GM23248 (cell line): ENCODE measurements at regions not wholly inside any gene's neighbourhood (a gene's known extent, or its start where the extent isn't known, plus 50 kb on each side); places are given as distances from the start of the nearest gene placed in this dataset.

Experiments used
- DNase-seq: peaks from one replicate; pipeline ENCODE4 v3.0.0-alpha.2; 2015
- H2AFZ ChIP-seq: fragments of 200-600 bp; sonication (generic); 2 replicates; pipeline ENCODE4 v1.6.1; 2016; ENCODE audit warnings: antibody characterized with exemption
- H3F3A ChIP-seq: fragments of 200-600 bp; sonication (generic); 2 replicates; pipeline ENCODE4 v1.6.1; 2016; ENCODE audit warnings: mild to moderate bottlenecking, antibody characterized with exemption, mixed run types; ENCODE audit not compliant: insufficient read depth
- H3K27ac ChIP-seq: fragments of 200-600 bp; sonication (generic); 2 replicates; pipeline ENCODE4 v1.5.1; 2016; ENCODE audit warnings: mild to moderate bottlenecking
- H3K27me3 ChIP-seq: fragments of 200-600 bp; sonication (generic); replicated peaks from 2 replicates; pipeline ENCODE4 v1.6.1; 2016; ENCODE audit warnings: mild to moderate bottlenecking; ENCODE audit not compliant: insufficient read depth
- H3K36me3 ChIP-seq: fragments of 200-600 bp; sonication (generic); 2 replicates; pipeline ENCODE4 v1.6.1; 2016; ENCODE audit warnings: low read depth, mild to moderate bottlenecking
- H3K4me1 ChIP-seq: fragments of 200-600 bp; sonication (generic); 2 replicates; pipeline ENCODE4 v1.6.1; 2016; ENCODE audit warnings: mild to moderate bottlenecking; ENCODE audit not compliant: insufficient read depth
- H3K4me2 ChIP-seq: fragments of 200-600 bp; sonication (generic); one replicate; pipeline ENCODE4 v1.6.1; 2016; ENCODE audit warnings: mild to moderate bottlenecking; ENCODE audit not compliant: unreplicated experiment
- H3K4me3 ChIP-seq: fragments of 200-600 bp; sonication (generic); 2 replicates; pipeline ENCODE4 v1.5.1; 2016; ENCODE audit warnings: mild to moderate bottlenecking
- H3K79me2 ChIP-seq: fragments of 200-600 bp; sonication (generic); 2 replicates; pipeline ENCODE4 v1.6.1; 2016; ENCODE audit warnings: mild to moderate bottlenecking; ENCODE audit not compliant: insufficient read depth
- H3K9ac ChIP-seq: fragments of 200-600 bp; sonication (generic); 2 replicates; pipeline ENCODE4 v1.6.1; 2016; ENCODE audit warnings: mild to moderate bottlenecking
- H3K9me2 ChIP-seq: fragments of 200-600 bp; sonication (generic); 2 replicates; pipeline ENCODE4 v1.6.1; 2016; ENCODE audit warnings: mixed run types, mild to moderate bottlenecking, moderate library complexity; ENCODE audit not compliant: insufficient read depth
- H3K9me3 ChIP-seq: fragments of 200-600 bp; sonication (generic); one replicate; pipeline ENCODE4 v1.6.1; 2017; ENCODE audit warnings: low read depth
- H4K20me1 ChIP-seq: fragments of 200-600 bp; sonication (generic); 2 replicates; pipeline ENCODE4 v1.6.0; 2016; ENCODE audit not compliant: insufficient read depth
- EZH2 ChIP-seq: fragments of 200-600 bp; sonication (generic); IDR thresholded peaks from 2 replicates; pipeline ENCODE4 v1.6.1; 2018; ENCODE audit warnings: antibody characterized with exemption, mild to moderate bottlenecking; ENCODE audit not compliant: insufficient read depth, poor library complexity, severe bottlenecking
- EZH2phosphoT487 ChIP-seq: fragments of 200-600 bp; sonication (generic); IDR thresholded peaks from 2 replicates; pipeline ENCODE4 v1.6.1; 2018; ENCODE audit warnings: antibody characterized with exemption, moderate library complexity, mild to moderate bottlenecking, low read depth; ENCODE audit not compliant: insufficient read depth
- WGBS, 2 experiments: methylation state at CpG; one replicate each; pipeline ENCODE4 v1.1.6; 2015 to 2017; ENCODE audit warnings: low lambda C conversion rate in 2 of 2, low coverage in 1 of 2; ENCODE audit errors: missing lambda C conversion rate in 2 of 2; 5-methylcytosine and 5-hydroxymethylcytosine counted together
- in situ Hi-C: fragments of 300-500 bp; cut with MboI; formaldehyde crosslinking; loops from 2 replicates; pipeline ENCODE4 v1.15.0; 2020

GRCh38 chr1:87398641-87399040 lies 70.0 kb downstream of the LMO4 start:
- TF ChIP-seq EZH2phosphoT487: no peak
- no peak for TF ChIP-seq EZH2
- peak; percentile 93 for DNase-seq
- peak overlapping the region; percentile 4; the same call in 1 of the 2 replicates for H3K27ac ChIP-seq
- no peaks in the 10 kb centered on the region for H3K36me3 ChIP-seq
- H3K9me3 ChIP-seq: no peaks in the 10 kb centered on the region
- H2AFZ ChIP-seq: no peak overlapping the region
- H4K20me1 ChIP-seq: no peaks in the 10 kb centered on the region
- in situ Hi-C loops: no loop called here
- no peaks in the 10 kb centered on the region for H3K79me2 ChIP-seq
- H3F3A ChIP-seq: peaks cover 25% of the 10 kb centered on the region
- H3K9me2 ChIP-seq: no peaks in the 10 kb centered on the region
- no peak overlapping the region for H3K9ac ChIP-seq
- peaks cover 28% of the 10 kb centered on the region for H3K4me1 ChIP-seq
- no peak overlapping the region for H3K4me3 ChIP-seq
- no peaks in the 10 kb centered on the region for H3K27me3 ChIP-seq
- peak overlapping the region; percentile 13 for H3K4me2 ChIP-seq
- 19 to 26% methylated on average over 4 of the region's 4 CpGs for WGBS, 2 experiments

- H4K20me1 ChIP-seq: no peaks in the 10 kb centered on the region
- H3K36me3 ChIP-seq: no peaks in the 10 kb centered on the region
- peak; percentile 57 for DNase-seq
- TF ChIP-seq EZH2 (no peak), EZH2phosphoT487 (no peak)
- no peak overlapping the region for H3K27ac ChIP-seq
- H3K9ac ChIP-seq: no peak overlapping the region
- H3K79me2 ChIP-seq: no peaks in the 10 kb centered on the region
- H3K4me1 ChIP-seq: peaks cover 28% of the 10 kb centered on the region
- H3F3A ChIP-seq: peaks cover 25% of the 10 kb centered on the region
- WGBS, 2 experiments: 66 to 68% methylated on average over 2 of the region's 2 CpGs
- no peaks in the 10 kb centered on the region for H3K27me3 ChIP-seq
- H2AFZ ChIP-seq: no peak overlapping the region
- H3K9me3 ChIP-seq: no peaks in the 10 kb centered on the region
- H3K4me2 ChIP-seq: peak overlapping the region; percentile 13
- H3K4me3 ChIP-seq: no peak overlapping the region
- in situ Hi-C loops: no loop called here
- no peaks in the 10 kb centered on the region for H3K9me2 ChIP-seq
Measured at GRCh38 chr1:87399264-87399663, 70.6 kb downstream of the LMO4 start.

GRCh38 chr1:87399701-87400100 lies 71.0 kb downstream of the LMO4 start:
- H3K9me3 ChIP-seq: no peaks in the 10 kb centered on the region
- DNase-seq: no peak
- no peak overlapping the region for H2AFZ ChIP-seq
- H3K27ac ChIP-seq: no peak overlapping the region
- H4K20me1 ChIP-seq: no peaks in the 10 kb centered on the region
- H3K4me2 ChIP-seq: no peak overlapping the region
- in situ Hi-C loops: no loop called here
- H3K4me3 ChIP-seq: no peak overlapping the region
- TF ChIP-seq EZH2 (no peak), EZH2phosphoT487 (no peak)
- peaks cover 28% of the 10 kb centered on the region for H3K4me1 ChIP-seq
- H3K9me2 ChIP-seq: no peaks in the 10 kb centered on the region
- H3K27me3 ChIP-seq: 0 out of 2 replicates have a peak, but pooled peaks cover 2% of the 10 kb centered on the region
- no peaks in the 10 kb centered on the region for H3K79me2 ChIP-seq
- no peak overlapping the region for H3K9ac ChIP-seq
- peaks cover 25% of the 10 kb centered on the region for H3F3A ChIP-seq
- WGBS, 2 experiments: 84 to 91% methylated on average over 4 of the region's 4 CpGs
- H3K36me3 ChIP-seq: no peaks in the 10 kb centered on the region

GRCh38 chr1:87400813-87401212 lies 72.1 kb downstream of the LMO4 start:
- H3K9ac ChIP-seq: no peak overlapping the region
- H2AFZ ChIP-seq: no peak overlapping the region
- WGBS, 2 experiments: 93 to 100% methylated on average over 1 of the region's 1 CpG
- H3F3A ChIP-seq: peaks cover 25% of the 10 kb centered on the region
- no peaks in the 10 kb centered on the region for H3K9me2 ChIP-seq
- TF ChIP-seq EZH2 (no peak), EZH2phosphoT487 (no peak)
- H3K4me2 ChIP-seq: no peak overlapping the region
- H3K36me3 ChIP-seq: no peaks in the 10 kb centered on the region
- no peaks in the 10 kb centered on the region for H3K9me3 ChIP-seq
- no peak overlapping the region for H3K27ac ChIP-seq
- DNase-seq: no peak
- H3K4me1 ChIP-seq: peaks cover 28% of the 10 kb centered on the region
- H3K4me3 ChIP-seq: no peak overlapping the region
- no peaks in the 10 kb centered on the region for H4K20me1 ChIP-seq
- H3K79me2 ChIP-seq: no peaks in the 10 kb centered on the region
- H3K27me3 ChIP-seq: 0 out of 2 replicates have a peak, but pooled peaks cover 7% of the 10 kb centered on the region
- in situ Hi-C loops: no loop called here
